ENCODE measurements at regions not wholly inside any gene's neighbourhood (a gene's known extent, or its start where the extent isn't known, plus 50 kb on each side); places are given as distances from the start of the nearest gene placed in this dataset.

DNA sequence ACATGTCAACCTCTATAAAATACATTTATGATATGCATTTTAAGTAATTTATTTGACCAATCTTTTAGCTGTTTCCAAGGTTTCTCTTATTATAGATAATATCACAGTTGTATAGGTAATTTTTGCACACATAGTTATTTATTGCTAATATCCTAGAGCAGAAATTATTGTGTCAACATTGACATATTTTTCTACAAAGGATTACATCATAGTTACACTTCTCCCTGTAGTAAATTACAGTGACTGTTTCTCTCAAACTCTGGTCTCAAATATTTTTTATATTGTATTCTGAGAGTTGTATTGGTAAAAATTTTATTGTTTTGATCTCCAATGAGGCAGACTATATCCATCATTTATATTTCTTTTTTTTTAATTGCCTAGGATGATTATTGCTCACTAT is 714.4 kb upstream of the CDH6 start:
- Histone ChIP-seq H3K79me2 (ENCODE audit: insufficient read depth, low read depth, low read length) (no peaks in the 10 kb centered on the region), H3K27ac (ENCODE audit: low read depth, low read length, poor library complexity, severe bottlenecking) (no peak overlapping the region), H3K9me2 (ENCODE audit: insufficient read depth, low read length) (no peaks in the 10 kb centered on the region), H3K4me2 (ENCODE audit: low read length) (no peak overlapping the region), H4K20me1 (ENCODE audit: insufficient read depth, low read length) (no peaks in the 10 kb centered on the region), H2AFZ (ENCODE audit: low read length) (no peak overlapping the region), H3K36me3 (ENCODE audit: insufficient read depth, low read length) (no peaks in the 10 kb centered on the region), H3K4me3 (ENCODE audit: low read depth, low read length, poor library complexity, severe bottlenecking) (no peak overlapping the region), H3K4me1 (ENCODE audit: insufficient read depth, low read length, poor library complexity, severe bottlenecking) (no peaks in the 10 kb centered on the region), H3K9me3 (ENCODE audit: low read length) (no peaks in the 10 kb centered on the region)
- no TSS peak for BruUV-seq (replicated peaks)
- intact Hi-C loops (cut with micrococcal nuclease; ENCODE audit: unreplicated experiment): no loop called here
- CTCF ChIA-PET (ENCODE audit: unreplicated experiment): no interaction called here
- POLR2A ChIA-PET: interaction anchor here (0.5 kb wide), 1 partner anchor 1900 kb away, joined by 4 read pairs; no protein-coding TSS in a partner anchor
- DNase-seq (ENCODE audit: low spot score): no peak
- TF ChIP-seq, protein P1, sequence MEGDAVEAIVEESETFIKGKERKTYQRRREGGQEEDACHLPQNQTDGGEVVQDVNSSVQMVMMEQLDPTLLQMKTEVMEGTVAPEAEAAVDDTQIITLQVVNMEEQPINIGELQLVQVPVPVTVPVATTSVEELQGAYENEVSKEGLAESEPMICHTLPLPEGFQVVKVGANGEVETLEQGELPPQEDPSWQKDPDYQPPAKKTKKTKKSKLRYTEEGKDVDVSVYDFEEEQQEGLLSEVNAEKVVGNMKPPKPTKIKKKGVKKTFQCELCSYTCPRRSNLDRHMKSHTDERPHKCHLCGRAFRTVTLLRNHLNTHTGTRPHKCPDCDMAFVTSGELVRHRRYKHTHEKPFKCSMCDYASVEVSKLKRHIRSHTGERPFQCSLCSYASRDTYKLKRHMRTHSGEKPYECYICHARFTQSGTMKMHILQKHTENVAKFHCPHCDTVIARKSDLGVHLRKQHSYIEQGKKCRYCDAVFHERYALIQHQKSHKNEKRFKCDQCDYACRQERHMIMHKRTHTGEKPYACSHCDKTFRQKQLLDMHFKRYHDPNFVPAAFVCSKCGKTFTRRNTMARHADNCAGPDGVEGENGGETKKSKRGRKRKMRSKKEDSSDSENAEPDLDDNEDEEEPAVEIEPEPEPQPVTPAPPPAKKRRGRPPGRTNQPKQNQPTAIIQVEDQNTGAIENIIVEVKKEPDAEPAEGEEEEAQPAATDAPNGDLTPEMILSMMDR (conservative IDR thresholded peaks at IDR 0.05; ENCODE audit: low read length): no peak
- no peak for TF ChIP-seq EZH2phosphoT487 (IDR thresholded peaks at IDR 0.05; ENCODE audit: borderline replicate concordance, low read depth, low read length)

DNA sequence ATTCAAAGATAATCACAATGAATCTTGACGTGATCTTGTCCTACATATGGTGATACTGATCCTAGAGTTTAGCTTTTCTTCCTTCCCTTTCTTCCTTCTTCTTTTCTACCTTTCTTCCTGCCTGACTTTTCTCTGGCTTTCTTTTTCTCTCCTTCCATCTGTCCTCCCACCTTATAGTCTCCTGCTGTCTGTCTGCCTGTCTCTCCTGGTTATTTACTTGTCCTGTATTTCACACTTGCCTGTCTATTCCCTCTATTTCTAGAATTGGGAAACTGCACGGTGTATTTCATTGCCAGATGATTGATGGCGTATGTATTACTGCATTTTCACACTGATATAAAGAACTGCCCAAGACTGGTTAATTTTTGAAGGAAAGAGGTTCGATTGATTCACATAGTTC is 718.1 kb upstream of the CDH6 start:
- H2AFZ ChIP-seq (ENCODE audit: low read length): no peak overlapping the region
- CTCF ChIA-PET (ENCODE audit: unreplicated experiment): no interaction called here
- BruUV-seq (replicated peaks): no TSS peak

DNA sequence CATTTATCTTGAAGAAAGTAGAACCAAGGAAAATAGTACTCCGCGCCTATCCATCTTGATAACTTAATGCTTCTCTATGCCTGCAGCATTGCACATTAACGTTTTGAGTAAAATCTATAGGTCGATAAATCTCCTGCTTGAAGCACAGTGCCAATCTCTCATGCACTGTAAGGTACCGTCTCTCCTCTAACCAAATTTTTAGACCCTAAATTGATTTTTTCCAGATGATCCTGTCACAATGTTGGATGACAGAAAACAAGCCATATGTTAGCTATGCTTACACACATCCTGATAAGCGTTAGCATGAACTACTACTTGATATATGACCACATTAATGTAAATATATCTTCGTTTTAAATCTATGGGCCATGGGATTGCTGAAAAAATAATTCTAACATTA is 723.8 kb upstream of the CDH6 start:
- intact Hi-C loops (cut with micrococcal nuclease; ENCODE audit: unreplicated experiment): no loop called here
- POLR2A ChIA-PET: no interaction called here
- BruUV-seq (replicated peaks): no TSS peak

More for the DNA sequence above, 718.1 kb upstream of the CDH6 start:
- TF ChIP-seq EZH2phosphoT487 (IDR thresholded peaks at IDR 0.05; ENCODE audit: borderline replicate concordance, low read depth, low read length): no peak
- TF ChIP-seq, protein P1 (conservative IDR thresholded peaks at IDR 0.05; ENCODE audit: low read length): no peak
- intact Hi-C loops (cut with micrococcal nuclease; ENCODE audit: unreplicated experiment): no loop called here
- Histone ChIP-seq H3K79me2 (ENCODE audit: insufficient read depth, low read depth, low read length) (no peaks in the 10 kb centered on the region), H4K20me1 (ENCODE audit: insufficient read depth, low read length) (no peaks in the 10 kb centered on the region), H3K36me3 (ENCODE audit: insufficient read depth, low read length) (no peaks in the 10 kb centered on the region), H3K4me1 (ENCODE audit: insufficient read depth, low read length, poor library complexity, severe bottlenecking) (no peaks in the 10 kb centered on the region), H3K4me3 (ENCODE audit: low read depth, low read length, poor library complexity, severe bottlenecking) (no peak overlapping the region), H3K27ac (ENCODE audit: low read depth, low read length, poor library complexity, severe bottlenecking) (no peak overlapping the region), H3K9me2 (ENCODE audit: insufficient read depth, low read length) (no peaks in the 10 kb centered on the region), H3K9me3 (ENCODE audit: low read length) (no peaks in the 10 kb centered on the region), H3K4me2 (ENCODE audit: low read length) (no peak overlapping the region)
- POLR2A ChIA-PET: no interaction called here
- DNase-seq (ENCODE audit: low spot score): no peak

More for the DNA sequence above, 723.8 kb upstream of the CDH6 start:
- Histone ChIP-seq H3K27ac (ENCODE audit: low read depth, low read length, poor library complexity, severe bottlenecking) (no peak overlapping the region), H3K79me2 (ENCODE audit: insufficient read depth, low read depth, low read length) (no peaks in the 10 kb centered on the region), H4K20me1 (ENCODE audit: insufficient read depth, low read length) (no peaks in the 10 kb centered on the region), H3K4me2 (ENCODE audit: low read length) (no peak overlapping the region), H3K4me1 (ENCODE audit: insufficient read depth, low read length, poor library complexity, severe bottlenecking) (no peaks in the 10 kb centered on the region), H3K4me3 (ENCODE audit: low read depth, low read length, poor library complexity, severe bottlenecking) (no peak overlapping the region), H3K9me3 (ENCODE audit: low read length) (no peaks in the 10 kb centered on the region), H2AFZ (ENCODE audit: low read length) (no peak overlapping the region), H3K9me2 (ENCODE audit: insufficient read depth, low read length) (no peaks in the 10 kb centered on the region), H3K36me3 (ENCODE audit: insufficient read depth, low read length) (no peaks in the 10 kb centered on the region)
- CTCF ChIA-PET (ENCODE audit: unreplicated experiment): no interaction called here
- TF ChIP-seq, protein P1 (conservative IDR thresholded peaks at IDR 0.05; ENCODE audit: low read length): no peak
- TF ChIP-seq EZH2phosphoT487 (IDR thresholded peaks at IDR 0.05; ENCODE audit: borderline replicate concordance, low read depth, low read length): no peak
- DNase-seq (ENCODE audit: low spot score): no peak

Measured in OCI-LY7 (cell line).